ENCODE measurements at regions not wholly inside any gene's neighbourhood (a gene's known extent, or its start where the extent isn't known, plus 50 kb on each side); places are given as distances from the start of the nearest gene placed in this dataset.

DNA sequence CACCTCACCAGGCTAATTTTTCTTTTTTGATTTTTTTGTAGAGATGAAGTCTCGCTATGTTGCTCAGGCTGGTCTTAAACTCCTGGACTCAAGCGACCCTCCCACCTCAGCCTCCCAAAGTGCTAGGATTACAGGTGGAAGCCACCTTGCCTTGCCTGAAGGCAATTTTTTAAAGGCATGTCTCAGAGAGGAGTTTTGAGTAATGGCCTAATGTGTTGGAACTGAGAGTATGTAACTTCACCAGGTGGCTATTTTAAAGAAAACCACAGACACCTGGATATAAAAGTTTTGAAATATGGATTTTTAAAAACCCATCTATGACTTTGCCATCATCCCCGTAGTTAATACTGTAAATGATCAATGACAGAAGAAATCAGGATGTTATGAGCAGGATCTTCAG, 119.8 kb upstream of the ATP8B1 start:
- Histone ChIP-seq H3K27me3 (ENCODE audit: control insufficient read depth, insufficient read depth, low read length) (no peaks in the 10 kb centered on the region), H3K9me3 (ENCODE audit: control insufficient read depth, insufficient read depth, low read depth, low read length) (no peaks in the 10 kb centered on the region), H3K36me3 (ENCODE audit: control insufficient read depth, insufficient read depth, low read length) (no peaks in the 10 kb centered on the region), H3K4me1 (ENCODE audit: control insufficient read depth, insufficient read depth, low read length) (no peaks in the 10 kb centered on the region), H3K27ac (ENCODE audit: low read length) (no peak overlapping the region), H3K4me3 (ENCODE audit: low read depth in 2 of 2, low read length in 2 of 2) (no peak overlapping the region)
- in situ Hi-C loops (cut with HindIII; ENCODE audit: low pct_unique_long_range_greater_than_20kb, low sequenced_read_pairs), result no loop called here
- intact Hi-C loops (cut with micrococcal nuclease; ENCODE audit: unreplicated experiment), result no loop called here
- ATAC-seq, result no peak
- ChIA-PET POLR2A (no interaction called here), CTCF (no interaction called here)
- no TSS peak for BruUV-seq (replicated peaks)
- TF ChIP-seq SIN3A (IDR thresholded peaks at IDR 0.05; ENCODE audit: borderline replicate concordance, insufficient read depth, low read depth, low read length), result no peak
- TF ChIP-seq TCF7L2 (IDR thresholded peaks at IDR 0.05; ENCODE audit: low read depth, low read length), result no peak
- TF ChIP-seq REST (IDR thresholded peaks at IDR 0.05; ENCODE audit: insufficient read depth in 1 of 2, low read depth in 2 of 2, low read length in 1 of 2), result no peak
- no peak for TF ChIP-seq POLR2AphosphoS5 (IDR thresholded peaks at IDR 0.05; ENCODE audit: low read depth, low read length)
- DNase-seq (ENCODE audit: low read depth, low spot score), result no peak

DNA sequence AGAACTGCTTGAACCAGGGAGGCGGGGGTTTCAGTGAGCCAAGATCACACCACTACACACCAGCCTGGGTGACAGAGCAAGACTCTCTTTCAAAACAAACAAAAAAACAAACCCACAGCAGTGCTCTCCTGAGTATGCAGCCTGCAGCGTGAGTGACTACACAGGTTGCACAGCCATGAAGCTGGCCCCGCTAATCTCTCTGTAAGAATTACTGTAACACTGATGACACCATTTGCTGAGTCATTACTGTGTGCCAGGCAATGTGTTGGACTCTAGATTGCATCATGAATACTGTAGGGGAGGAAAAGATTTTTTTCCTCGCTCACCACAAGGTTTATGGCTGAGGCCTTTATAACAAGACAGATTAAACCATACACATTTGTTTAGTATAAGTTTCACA, 118.6 kb upstream of the ATP8B1 start:
- no peak for DNase-seq (ENCODE audit: low read depth, low spot score)
- CTCF ChIA-PET, result no interaction called here
- in situ Hi-C loops (cut with HindIII; ENCODE audit: low pct_unique_long_range_greater_than_20kb, low sequenced_read_pairs) (no loop called here), intact Hi-C loops (cut with micrococcal nuclease; ENCODE audit: unreplicated experiment) (no loop called here)
- Histone ChIP-seq H3K27ac (ENCODE audit: low read length) (no peak overlapping the region), H3K27me3 (ENCODE audit: control insufficient read depth, insufficient read depth, low read length) (no peaks in the 10 kb centered on the region), H3K4me3 (ENCODE audit: low read depth in 2 of 2, low read length in 2 of 2) (no peak overlapping the region), H3K9me3 (ENCODE audit: control insufficient read depth, insufficient read depth, low read depth, low read length) (no peaks in the 10 kb centered on the region), H3K36me3 (ENCODE audit: control insufficient read depth, insufficient read depth, low read length) (no peaks in the 10 kb centered on the region), H3K4me1 (ENCODE audit: control insufficient read depth, insufficient read depth, low read length) (no peaks in the 10 kb centered on the region)
- no TSS peak for BruUV-seq (replicated peaks)
- no peak for ATAC-seq
- POLR2A ChIA-PET, result interaction anchor here (0.7 kb wide), 1 partner anchor 23 kb away, joined by 3 read pairs; no protein-coding TSS in a partner anchor
- TF ChIP-seq CTCF (IDR thresholded peaks at IDR 0.05) (no peak), REST (IDR thresholded peaks at IDR 0.05; ENCODE audit: insufficient read depth in 1 of 2, low read depth in 2 of 2, low read length in 1 of 2) (no peak), TCF7L2 (IDR thresholded peaks at IDR 0.05; ENCODE audit: low read depth, low read length) (no peak), POLR2AphosphoS5 (IDR thresholded peaks at IDR 0.05; ENCODE audit: low read depth, low read length) (no peak), SIN3A (IDR thresholded peaks at IDR 0.05; ENCODE audit: borderline replicate concordance, insufficient read depth, low read depth, low read length) (no peak)

All from Panc1 (cell line).